Vagina (tissue), 2 donors: ENCODE measurements at regions not wholly inside any gene's neighbourhood (a gene's known extent, or its start where the extent isn't known, plus 50 kb on each side); places are given as distances from the start of the nearest gene placed in this dataset.

ENCODE experiments used
- POLR2A ChIP-seq, 2 donors: fragments of 450-650 bp; IDR thresholded peaks; one replicate each; pipeline ENCODE4 v1.6.1; 2017; ENCODE audit warnings: antibody characterized with exemption in 2 of 2, mild to moderate bottlenecking in 2 of 2, moderate library complexity in 2 of 2
- TF ChIP-seq, protein P1 (sequence below), 3 experiments: fragments of 450-650 bp in 2 of 3; fragments of 200-600 bp in 1 of 3; sonication (generic) in 1 of 3; IDR thresholded peaks; one replicate each; pipeline ENCODE4 v1.5.1; 2017 to 2019; ENCODE audit warnings: antibody characterized with exemption in 3 of 3, mild to moderate bottlenecking in 2 of 3, moderate library complexity in 2 of 3

GRCh38 chr1:216952864-216953263, 229.6 kb upstream of the ESRRG start:
- TF ChIP-seq, protein P1, sequence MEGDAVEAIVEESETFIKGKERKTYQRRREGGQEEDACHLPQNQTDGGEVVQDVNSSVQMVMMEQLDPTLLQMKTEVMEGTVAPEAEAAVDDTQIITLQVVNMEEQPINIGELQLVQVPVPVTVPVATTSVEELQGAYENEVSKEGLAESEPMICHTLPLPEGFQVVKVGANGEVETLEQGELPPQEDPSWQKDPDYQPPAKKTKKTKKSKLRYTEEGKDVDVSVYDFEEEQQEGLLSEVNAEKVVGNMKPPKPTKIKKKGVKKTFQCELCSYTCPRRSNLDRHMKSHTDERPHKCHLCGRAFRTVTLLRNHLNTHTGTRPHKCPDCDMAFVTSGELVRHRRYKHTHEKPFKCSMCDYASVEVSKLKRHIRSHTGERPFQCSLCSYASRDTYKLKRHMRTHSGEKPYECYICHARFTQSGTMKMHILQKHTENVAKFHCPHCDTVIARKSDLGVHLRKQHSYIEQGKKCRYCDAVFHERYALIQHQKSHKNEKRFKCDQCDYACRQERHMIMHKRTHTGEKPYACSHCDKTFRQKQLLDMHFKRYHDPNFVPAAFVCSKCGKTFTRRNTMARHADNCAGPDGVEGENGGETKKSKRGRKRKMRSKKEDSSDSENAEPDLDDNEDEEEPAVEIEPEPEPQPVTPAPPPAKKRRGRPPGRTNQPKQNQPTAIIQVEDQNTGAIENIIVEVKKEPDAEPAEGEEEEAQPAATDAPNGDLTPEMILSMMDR (IDR thresholded peaks at IDR 0.05) = no peak
- TF ChIP-seq POLR2A (IDR thresholded peaks at IDR 0.05) = no peak
